ENCODE measurements at regions not wholly inside any gene's neighbourhood (a gene's known extent, or its start where the extent isn't known, plus 50 kb on each side); places are given as distances from the start of the nearest gene placed in this dataset.

- Histone ChIP-seq H3K4me1 (no peaks in the 10 kb centered on the region), H3K27me3 (no peaks in the 10 kb centered on the region), H3K36me3 (no peaks in the 10 kb centered on the region), H3K27ac (no peak overlapping the region), H3K4me3 (no peak overlapping the region), H3K9me3 (peaks cover 0 to 6% of the 10 kb centered on the region in 2 donors)
- TF ChIP-seq, protein P1, sequence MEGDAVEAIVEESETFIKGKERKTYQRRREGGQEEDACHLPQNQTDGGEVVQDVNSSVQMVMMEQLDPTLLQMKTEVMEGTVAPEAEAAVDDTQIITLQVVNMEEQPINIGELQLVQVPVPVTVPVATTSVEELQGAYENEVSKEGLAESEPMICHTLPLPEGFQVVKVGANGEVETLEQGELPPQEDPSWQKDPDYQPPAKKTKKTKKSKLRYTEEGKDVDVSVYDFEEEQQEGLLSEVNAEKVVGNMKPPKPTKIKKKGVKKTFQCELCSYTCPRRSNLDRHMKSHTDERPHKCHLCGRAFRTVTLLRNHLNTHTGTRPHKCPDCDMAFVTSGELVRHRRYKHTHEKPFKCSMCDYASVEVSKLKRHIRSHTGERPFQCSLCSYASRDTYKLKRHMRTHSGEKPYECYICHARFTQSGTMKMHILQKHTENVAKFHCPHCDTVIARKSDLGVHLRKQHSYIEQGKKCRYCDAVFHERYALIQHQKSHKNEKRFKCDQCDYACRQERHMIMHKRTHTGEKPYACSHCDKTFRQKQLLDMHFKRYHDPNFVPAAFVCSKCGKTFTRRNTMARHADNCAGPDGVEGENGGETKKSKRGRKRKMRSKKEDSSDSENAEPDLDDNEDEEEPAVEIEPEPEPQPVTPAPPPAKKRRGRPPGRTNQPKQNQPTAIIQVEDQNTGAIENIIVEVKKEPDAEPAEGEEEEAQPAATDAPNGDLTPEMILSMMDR (IDR thresholded peaks at IDR 0.05) = no peak
- DNase-seq (ENCODE audit: low spot score in 2 of 2) = no peak
- intact Hi-C loops (cut with DNase I) = no loop called here
Observed at GRCh38 chr12:60415351-60415750, 819.5 kb downstream of the SLC16A7 start.

DNA sequence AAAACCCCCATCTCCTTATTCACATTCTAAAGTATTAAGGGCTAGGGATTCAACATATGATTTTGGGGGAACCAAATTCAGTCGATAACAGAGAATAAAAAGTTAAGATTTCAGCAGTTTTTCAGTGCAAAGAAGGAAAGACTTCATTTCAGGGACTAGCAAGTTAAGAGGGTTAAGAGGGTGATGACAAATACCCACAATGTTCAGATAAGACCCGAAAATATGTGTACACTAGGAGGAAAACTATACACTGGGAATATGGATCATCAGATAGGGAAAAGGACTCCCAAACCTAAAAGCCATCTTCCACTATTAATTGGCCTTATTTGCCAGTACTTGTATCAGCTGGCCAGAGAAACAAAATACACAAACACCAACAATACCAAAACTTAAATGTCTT, 824.2 kb downstream of the SLC16A7 start:
- TF ChIP-seq, protein P1 (IDR thresholded peaks at IDR 0.05) = no peak
- Histone ChIP-seq H3K4me3 (no peak overlapping the region), H3K27me3 (no peaks in the 10 kb centered on the region), H3K9me3 (peaks cover 0 to 6% of the 10 kb centered on the region in 2 donors), H3K27ac (no peak overlapping the region), H3K4me1 (no peaks in the 10 kb centered on the region), H3K36me3 (no peaks in the 10 kb centered on the region)
- no peak for DNase-seq (ENCODE audit: low spot score in 2 of 2)
- intact Hi-C loops (cut with DNase I) = no loop called here

DNA sequence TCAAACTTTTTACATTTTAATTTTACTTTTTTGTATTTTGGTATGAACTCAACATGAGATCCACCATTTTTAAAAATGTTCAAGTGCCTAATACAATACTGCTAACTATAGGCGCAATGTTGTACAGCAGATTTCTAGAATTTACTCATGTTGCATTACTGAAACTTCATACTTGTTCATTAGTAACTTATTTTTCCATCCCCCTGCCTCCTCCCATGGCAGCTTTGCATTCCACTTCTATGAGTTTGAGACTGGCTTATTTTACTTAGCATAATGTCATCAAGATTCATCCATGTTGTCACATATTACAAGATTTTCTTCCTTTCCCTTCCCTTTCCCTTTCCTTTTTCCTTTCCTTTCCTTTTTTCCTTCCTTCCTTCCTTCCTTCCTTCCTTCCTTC, 825.9 kb downstream of the SLC16A7 start:
- Histone ChIP-seq H3K9me3 (no peaks in the 10 kb centered on the region), H3K4me1 (no peaks in the 10 kb centered on the region), H3K36me3 (no peaks in the 10 kb centered on the region), H3K27me3 (no peaks in the 10 kb centered on the region), H3K4me3 (no peak overlapping the region), H3K27ac (no peak overlapping the region)
- TF ChIP-seq, protein P1 (IDR thresholded peaks at IDR 0.05) = no peak
- DNase-seq (ENCODE audit: low spot score in 2 of 2) = no peak
- intact Hi-C loops (cut with DNase I) = no loop called here

DNA sequence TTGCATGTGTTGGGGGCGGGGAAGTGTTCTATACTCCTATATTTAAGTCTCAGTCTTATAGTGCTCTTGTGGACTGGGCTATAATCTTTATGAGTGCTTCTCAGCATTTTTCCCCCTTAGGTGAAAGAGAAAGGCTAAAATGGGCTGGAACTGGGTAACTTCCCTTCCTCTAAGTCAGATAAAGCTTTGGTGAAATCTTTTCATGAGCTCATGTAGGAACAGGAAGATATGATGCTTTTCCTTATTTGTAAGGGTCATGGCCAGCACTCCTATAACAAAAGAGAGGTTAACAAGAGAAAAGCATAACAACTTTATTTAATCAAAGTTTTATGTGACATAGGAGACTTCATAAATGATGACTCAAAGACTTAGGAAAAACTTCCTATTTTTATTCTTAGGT, 841.5 kb downstream of the SLC16A7 start:
- intact Hi-C loops (cut with DNase I) = no loop called here
- no peaks in the 10 kb centered on the region for H3K27me3 ChIP-seq
- H3K4me1 ChIP-seq = no peaks in the 10 kb centered on the region
- H3K27ac ChIP-seq = no peak overlapping the region
- TF ChIP-seq, protein P1 (IDR thresholded peaks at IDR 0.05) = no peak
- H3K36me3 ChIP-seq = no peaks in the 10 kb centered on the region
- DNase-seq (ENCODE audit: low spot score in 2 of 2) = no peak
- no peaks in the 10 kb centered on the region for H3K9me3 ChIP-seq
- H3K4me3 ChIP-seq = no peak overlapping the region

DNA sequence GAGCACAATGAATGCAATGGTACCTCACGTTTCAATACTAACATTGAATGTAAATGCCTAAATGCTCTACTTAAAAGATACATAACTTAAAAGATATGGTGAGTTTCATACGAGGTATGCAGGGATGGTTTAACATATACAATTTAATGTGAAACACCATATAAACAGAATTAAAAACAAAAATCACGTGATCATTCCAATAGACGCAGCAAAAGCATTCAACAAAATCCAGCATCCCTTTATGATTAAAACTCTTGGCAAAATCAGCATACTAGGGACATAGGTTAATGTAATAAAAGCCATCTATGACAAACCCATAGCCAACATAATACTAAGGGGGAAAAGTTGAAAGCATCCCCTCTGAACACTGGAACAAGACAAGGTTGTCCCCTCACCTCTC, 845.7 kb downstream of the SLC16A7 start:
- Histone ChIP-seq H3K4me1 (no peaks in the 10 kb centered on the region), H3K27ac (no peak overlapping the region), H3K27me3 (no peaks in the 10 kb centered on the region), H3K9me3 (no peaks in the 10 kb centered on the region), H3K4me3 (no peak overlapping the region), H3K36me3 (no peaks in the 10 kb centered on the region)
- no peak for DNase-seq (ENCODE audit: low spot score in 2 of 2)
- intact Hi-C loops (cut with DNase I) = no loop called here
- TF ChIP-seq, protein P1 (IDR thresholded peaks at IDR 0.05) = no peak

DNA sequence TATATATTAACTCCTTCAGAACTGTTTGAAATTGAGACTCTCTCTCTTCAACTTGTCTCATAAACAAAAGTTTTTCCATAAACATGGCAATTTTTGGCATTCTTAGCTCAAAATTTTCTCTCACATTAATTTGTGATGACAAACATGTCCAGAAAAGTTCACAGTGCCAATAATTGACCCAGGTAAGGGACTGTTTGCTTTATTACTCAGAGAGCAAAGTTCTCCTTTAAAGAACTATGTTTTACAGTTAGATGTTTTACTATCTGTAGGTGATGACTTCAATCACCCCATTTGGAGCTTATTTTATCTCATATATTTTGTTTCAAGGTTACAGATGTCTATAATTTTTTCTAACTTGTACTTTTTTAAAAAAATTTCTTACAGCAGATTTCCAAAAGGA, 855.6 kb downstream of the SLC16A7 start:
- Histone ChIP-seq H3K27ac (no peak overlapping the region), H3K9me3 (no peaks in the 10 kb centered on the region), H3K4me3 (no peak overlapping the region), H3K4me1 (no peaks in the 10 kb centered on the region), H3K27me3 (no peaks in the 10 kb centered on the region), H3K36me3 (no peaks in the 10 kb centered on the region)
- no peak for DNase-seq (ENCODE audit: low spot score in 2 of 2)
- intact Hi-C loops (cut with DNase I) = no loop called here
- TF ChIP-seq, protein P1 (IDR thresholded peaks at IDR 0.05) = no peak

Data from ascending aorta (tissue), 2 donors.